A549 (cell line): ENCODE measurements at regions not wholly inside any gene's neighbourhood (a gene's known extent, or its start where the extent isn't known, plus 50 kb on each side); places are given as distances from the start of the nearest gene placed in this dataset.

Source experiments
- ATAC-seq, 2 experiments: fragments of 200-7000 bp in 1 of 2; fragments of >200 bp in 1 of 2; cut with Nextera tagmentation in 1 of 2; cut with Tn5 transposase in 1 of 2; 3 replicates each; pipeline versions ENCODE4 v1.8.0 to v1.9.1; 2018 to 2020; ENCODE audit warnings: mild to moderate bottlenecking in 1 of 2, moderate library complexity in 1 of 2
- CTCF ChIA-PET: fragments of 300-600 bp; sonication (Branson Sonifier 250); formaldehyde crosslinking; extraction: SDS; loops from one replicate; lab custom pipeline; 2021; ENCODE audit warnings: antibody characterized with exemption, inconsistent platforms; lab: Yijun Ruan, JAX
- POLR2A ChIA-PET: fragments of 350-600 bp; formaldehyde crosslinking; extraction: SDS; loops from one replicate; lab custom pipeline; 2021; ENCODE audit warnings: antibody characterized with exemption, inconsistent platforms; lab: Yijun Ruan, JAX
- DNase-seq, 2 experiments: peaks; one replicate each; pipeline versions ENCODE4 v3.0.0 to v3.0.0-alpha.2; 2011 to 2016; ENCODE audit warnings: low read depth in 1 of 2, low spot score in 1 of 2
- FAIRE-seq: peaks from 2 replicates; lab custom pipeline; 2011; peaks lifted over from hg19 to GRCh38; lab: Jason Lieb, UNC
- H3K27ac ChIP-seq, 2 experiments: fragments of >200 bp; sonication (Bioruptor Twin); formaldehyde crosslinking; 3 replicates each; pipeline ENCODE4 v1.5.1; 2016 to 2017
- H3K4me1 ChIP-seq: fragments of >200 bp; sonication (Bioruptor Twin); formaldehyde crosslinking; 3 replicates; pipeline ENCODE4 v1.6.1; 2016
- H3K4me2 ChIP-seq: fragments of >200 bp; sonication (Bioruptor Twin); formaldehyde crosslinking; 3 replicates; pipeline ENCODE4 v1.6.1; 2016
- H3K4me3 ChIP-seq: fragments of >200 bp; sonication (Bioruptor Twin); formaldehyde crosslinking; 3 replicates; pipeline ENCODE4 v1.5.1; 2016
- H3K9me3 ChIP-seq: fragments of >200 bp; sonication (Bioruptor Twin); formaldehyde crosslinking; 3 replicates; pipeline ENCODE4 v1.6.1; 2016
- BHLHE40 ChIP-seq: IDR thresholded peaks from 2 replicates; pipeline ENCODE4 v1.6.1; 2012; ENCODE audit warnings: low read depth, low read length, inconsistent platforms
- CBX8 ChIP-seq: fragments of 200-600 bp; sonication (generic); IDR thresholded peaks from 2 replicates; pipeline ENCODE4 v1.6.1; 2016
- CEBPB ChIP-seq, 2 experiments: fragments of >200 bp in 1 of 2; sonication (Bioruptor Twin) in 1 of 2; formaldehyde crosslinking in 1 of 2; IDR thresholded peaks; 2 replicates each; pipeline ENCODE4 v1.6.1; 2012 to 2016
- CHD4 ChIP-seq: fragments of 200-600 bp; sonication (generic); IDR thresholded peaks from 2 replicates; pipeline ENCODE4 v1.6.1; 2016; ENCODE audit warnings: antibody characterized with exemption, mild to moderate bottlenecking, borderline replicate concordance
- ESRRA ChIP-seq: fragments of 150-350 bp; IDR thresholded peaks from 2 replicates; pipeline ENCODE4 v1.6.1; 2014; ENCODE audit warnings: mild to moderate bottlenecking, low read length, borderline replicate concordance
- FOXS1 ChIP-seq: fragments of 250-450 bp; sonication (Bioruptor Pico); IDR thresholded peaks from 2 replicates; pipeline ENCODE4 v1.5.0; 2020; ENCODE audit warnings: mild to moderate bottlenecking, moderate library complexity
- HOXA7 ChIP-seq: fragments of 250-450 bp; sonication (Bioruptor Pico); IDR thresholded peaks from 2 replicates; pipeline ENCODE4 v1.5.0; 2020; ENCODE audit warnings: mild to moderate bottlenecking, moderate library complexity
- KDM1A ChIP-seq: fragments of 200-600 bp; sonication (generic); IDR thresholded peaks from 2 replicates; pipeline ENCODE4 v1.6.1; 2016; ENCODE audit warnings: low read depth, mild to moderate bottlenecking
- MAFK ChIP-seq: fragments of 450-650 bp; IDR thresholded peaks from 2 replicates; pipeline ENCODE4 v1.6.1; 2014; ENCODE audit not compliant: partially characterized antibody
- MYC ChIP-seq: IDR thresholded peaks from 2 replicates; pipeline ENCODE4 v1.6.1; 2012; ENCODE audit warnings: mild to moderate bottlenecking, inconsistent platforms, low read length, improper control_type of control experiment, borderline replicate concordance
- NFE2L2 ChIP-seq: fragments of 150-350 bp; conservative IDR thresholded peaks from 2 replicates; pipeline ENCODE4 v1.6.1; 2014; ENCODE audit warnings: low read length
- NPAS2 ChIP-seq: fragments of 250-450 bp; sonication (Bioruptor Pico); IDR thresholded peaks from 2 replicates; pipeline ENCODE4 v1.8.0; 2022; ENCODE audit warnings: mild to moderate bottlenecking, moderate library complexity, borderline replicate concordance
- PHF8 ChIP-seq: fragments of 200-600 bp; sonication (generic); IDR thresholded peaks from 2 replicates; pipeline ENCODE4 v1.6.1; 2016; ENCODE audit warnings: low read depth, mild to moderate bottlenecking, antibody characterized with exemption, moderate library complexity, borderline replicate concordance
- RARB ChIP-seq: fragments of 250-450 bp; sonication (Bioruptor Pico); IDR thresholded peaks from 2 replicates; pipeline ENCODE4 v1.8.0; 2021; ENCODE audit warnings: mild to moderate bottlenecking, moderate library complexity
- RCOR1 ChIP-seq: fragments of 150-350 bp; IDR thresholded peaks from 2 replicates; pipeline ENCODE4 v1.6.1; 2014; ENCODE audit warnings: antibody characterized with exemption, low read length, low read depth
- RNF2 ChIP-seq: fragments of 200-600 bp; sonication (generic); IDR thresholded peaks from 2 replicates; pipeline ENCODE4 v1.6.1; 2016; ENCODE audit warnings: low read depth, mild to moderate bottlenecking, antibody characterized with exemption, moderate library complexity, borderline replicate concordance
- SMC3 ChIP-seq: fragments of >200 bp; sonication (Bioruptor Twin); formaldehyde crosslinking; IDR thresholded peaks from 3 replicates; pipeline ENCODE4 v1.6.1; 2018; ENCODE audit warnings: inconsistent platforms
- SREBF2 ChIP-seq: fragments of 450-650 bp; IDR thresholded peaks from 2 replicates; pipeline ENCODE4 v1.6.1; 2014; ENCODE audit warnings: mild to moderate bottlenecking, moderate library complexity
- ZC3H11A ChIP-seq: fragments of 450-650 bp; IDR thresholded peaks from 2 replicates; pipeline ENCODE4 v1.6.1; 2014; ENCODE audit warnings: antibody characterized with exemption, mild to moderate bottlenecking
- ZSCAN20 ChIP-seq: fragments of 250-450 bp; sonication (Bioruptor Pico); IDR thresholded peaks from 2 replicates; pipeline ENCODE4 v1.8.0; 2022; ENCODE audit warnings: mild to moderate bottlenecking, moderate library complexity
- WGBS: methylation state at CpG from one replicate; pipeline ENCODE4 v1.1.6; 2017; ENCODE audit errors: missing lambda C conversion rate; 5-methylcytosine and 5-hydroxymethylcytosine counted together
- TF ChIP-seq, protein P1 (sequence below): fragments of 200-600 bp; sonication (generic); IDR thresholded peaks from 2 replicates; pipeline ENCODE4 v1.6.1; 2016; ENCODE audit warnings: antibody characterized with exemption, mild to moderate bottlenecking, moderate library complexity
- TF ChIP-seq, protein P2 (sequence below): IDR thresholded peaks from 2 replicates; pipeline ENCODE4 v1.6.1; 2012
- TF ChIP-seq, protein P3 (sequence below): fragments of 450-650 bp; IDR thresholded peaks from 2 replicates; pipeline ENCODE4 v1.6.1; 2014; ENCODE audit warnings: antibody characterized with exemption
- TF ChIP-seq, protein P4 (sequence below): fragments of >200 bp; sonication (Bioruptor Twin); formaldehyde crosslinking; IDR thresholded peaks from 3 replicates; pipeline ENCODE4 v1.6.1; 2016
- TF ChIP-seq, protein P5 (sequence below): fragments of >200 bp; sonication (Bioruptor Twin); formaldehyde crosslinking; IDR thresholded peaks from 2 replicates; pipeline ENCODE4 v1.6.1; 2016

DNA sequence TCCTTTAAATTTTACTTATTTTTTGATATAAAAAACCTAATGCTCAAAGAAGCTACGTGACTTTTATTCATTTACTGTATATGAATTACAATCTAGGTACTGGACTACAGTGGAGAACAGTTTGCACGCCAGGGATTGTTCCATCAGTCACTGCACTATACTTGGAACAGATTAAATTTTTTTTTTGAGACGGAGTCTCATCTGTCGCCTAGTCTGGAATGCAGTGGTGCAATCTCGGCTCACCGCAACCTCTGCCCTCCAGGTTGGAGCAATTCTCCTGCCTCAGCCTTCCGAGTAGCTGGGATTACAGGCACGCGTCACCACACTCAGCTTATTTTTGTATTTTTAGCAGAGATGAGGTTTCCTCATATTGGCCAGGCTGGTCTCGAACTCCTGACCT, 330.0 kb upstream of the SLC14A2 start:
- H3K9me3 ChIP-seq, result no peaks in the 10 kb centered on the region
- CTCF ChIA-PET, result interaction anchor here (0.6 kb wide), 1 partner anchor 58 kb away, joined by 3 read pairs; no protein-coding TSS in a partner anchor
- no peak for TF ChIP-seq SMC3
- TF ChIP-seq ZSCAN20 (CRISPR knock-in tag), result no peak
- TF ChIP-seq RNF2, result no peak
- TF ChIP-seq, protein P1, sequence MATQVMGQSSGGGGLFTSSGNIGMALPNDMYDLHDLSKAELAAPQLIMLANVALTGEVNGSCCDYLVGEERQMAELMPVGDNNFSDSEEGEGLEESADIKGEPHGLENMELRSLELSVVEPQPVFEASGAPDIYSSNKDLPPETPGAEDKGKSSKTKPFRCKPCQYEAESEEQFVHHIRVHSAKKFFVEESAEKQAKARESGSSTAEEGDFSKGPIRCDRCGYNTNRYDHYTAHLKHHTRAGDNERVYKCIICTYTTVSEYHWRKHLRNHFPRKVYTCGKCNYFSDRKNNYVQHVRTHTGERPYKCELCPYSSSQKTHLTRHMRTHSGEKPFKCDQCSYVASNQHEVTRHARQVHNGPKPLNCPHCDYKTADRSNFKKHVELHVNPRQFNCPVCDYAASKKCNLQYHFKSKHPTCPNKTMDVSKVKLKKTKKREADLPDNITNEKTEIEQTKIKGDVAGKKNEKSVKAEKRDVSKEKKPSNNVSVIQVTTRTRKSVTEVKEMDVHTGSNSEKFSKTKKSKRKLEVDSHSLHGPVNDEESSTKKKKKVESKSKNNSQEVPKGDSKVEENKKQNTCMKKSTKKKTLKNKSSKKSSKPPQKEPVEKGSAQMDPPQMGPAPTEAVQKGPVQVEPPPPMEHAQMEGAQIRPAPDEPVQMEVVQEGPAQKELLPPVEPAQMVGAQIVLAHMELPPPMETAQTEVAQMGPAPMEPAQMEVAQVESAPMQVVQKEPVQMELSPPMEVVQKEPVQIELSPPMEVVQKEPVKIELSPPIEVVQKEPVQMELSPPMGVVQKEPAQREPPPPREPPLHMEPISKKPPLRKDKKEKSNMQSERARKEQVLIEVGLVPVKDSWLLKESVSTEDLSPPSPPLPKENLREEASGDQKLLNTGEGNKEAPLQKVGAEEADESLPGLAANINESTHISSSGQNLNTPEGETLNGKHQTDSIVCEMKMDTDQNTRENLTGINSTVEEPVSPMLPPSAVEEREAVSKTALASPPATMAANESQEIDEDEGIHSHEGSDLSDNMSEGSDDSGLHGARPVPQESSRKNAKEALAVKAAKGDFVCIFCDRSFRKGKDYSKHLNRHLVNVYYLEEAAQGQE, result no peak
- no peak for TF ChIP-seq SREBF2
- no peak for TF ChIP-seq NFE2L2
- TF ChIP-seq MYC, result no peak
- TF ChIP-seq KDM1A, result no peak
- TF ChIP-seq, all 56 proteins: peak for 0
- FAIRE-seq, result no peak
- H3K4me2 ChIP-seq, result no peak overlapping the region
- no peaks in the 10 kb centered on the region for H3K4me1 ChIP-seq
- no peak overlapping the region for H3K4me3 ChIP-seq
- ATAC-seq, result no peak
- WGBS, result 53% methylated on average over 9 of the region's 10 CpGs
- no peak for DNase-seq
- POLR2A ChIA-PET, result no interaction called here
- no peak overlapping the region for H3K27ac ChIP-seq

DNA sequence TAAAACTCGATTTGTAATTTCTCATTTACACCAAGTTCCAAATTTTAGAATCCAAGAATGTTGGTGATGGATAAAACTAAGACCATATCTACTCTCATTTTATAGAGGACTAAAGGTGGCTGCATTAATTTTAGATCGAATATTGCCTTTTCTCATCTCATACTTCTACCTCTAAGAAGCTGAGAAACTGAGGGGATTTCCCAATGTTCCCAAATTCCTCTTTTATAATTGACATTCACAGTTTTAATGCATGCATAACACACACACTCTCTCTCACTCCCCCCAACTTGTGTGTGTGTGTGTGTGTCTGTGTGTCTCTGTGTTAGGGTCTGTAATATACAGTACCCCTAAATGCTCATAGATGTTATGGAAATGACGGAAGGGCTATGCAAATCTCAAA, 328.8 kb upstream of the SLC14A2 start:
- no peak overlapping the region for H3K4me2 ChIP-seq
- no peak overlapping the region for H3K4me3 ChIP-seq
- FAIRE-seq (no peak), ATAC-seq (no peak), DNase-seq (no peak)
- H3K4me1 ChIP-seq, result no peaks in the 10 kb centered on the region
- ChIA-PET POLR2A (no interaction called here), CTCF (no interaction called here)
- 9% methylated on average over 3 of the region's 3 CpGs for WGBS
- no peak for TF ChIP-seq ZC3H11A
- no peak for TF ChIP-seq FOXS1 (CRISPR knock-in tag)
- TF ChIP-seq CEBPB (IDR thresholded peaks at IDR 0.05), result no peak
- no peaks in the 10 kb centered on the region for H3K9me3 ChIP-seq
- H3K27ac ChIP-seq, result no peak overlapping the region

DNA sequence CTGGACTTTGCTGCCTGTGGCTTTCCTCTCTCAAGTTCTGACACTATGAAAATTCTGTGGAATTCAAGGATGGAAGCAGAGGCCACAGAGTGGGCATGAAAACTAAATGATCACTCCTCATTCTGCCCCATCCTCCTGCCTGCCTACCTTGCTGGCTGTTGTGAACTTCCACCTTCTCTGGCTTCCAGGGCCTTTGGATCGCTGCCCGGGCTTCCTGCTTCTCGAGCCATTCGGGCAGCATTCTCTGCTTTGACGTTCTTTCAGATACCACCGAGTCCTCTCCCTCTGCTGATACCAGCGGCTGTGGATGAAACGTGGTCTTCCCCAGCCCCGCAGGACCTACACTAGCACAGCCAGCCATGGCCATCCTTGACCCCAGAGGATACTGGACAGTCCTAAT, 327.7 kb upstream of the SLC14A2 start:
- no peaks in the 10 kb centered on the region for H3K9me3 ChIP-seq
- H3K4me3 ChIP-seq, result no peak overlapping the region
- FAIRE-seq (no peak), DNase-seq (no peak)
- H3K4me1 ChIP-seq, result no peaks in the 10 kb centered on the region
- WGBS, result 24% methylated on average over 7 of the region's 9 CpGs
- POLR2A ChIA-PET, result no interaction called here
- TF ChIP-seq ZC3H11A (no peak), CHD4 (no peak)
- TF ChIP-seq, protein P2, sequence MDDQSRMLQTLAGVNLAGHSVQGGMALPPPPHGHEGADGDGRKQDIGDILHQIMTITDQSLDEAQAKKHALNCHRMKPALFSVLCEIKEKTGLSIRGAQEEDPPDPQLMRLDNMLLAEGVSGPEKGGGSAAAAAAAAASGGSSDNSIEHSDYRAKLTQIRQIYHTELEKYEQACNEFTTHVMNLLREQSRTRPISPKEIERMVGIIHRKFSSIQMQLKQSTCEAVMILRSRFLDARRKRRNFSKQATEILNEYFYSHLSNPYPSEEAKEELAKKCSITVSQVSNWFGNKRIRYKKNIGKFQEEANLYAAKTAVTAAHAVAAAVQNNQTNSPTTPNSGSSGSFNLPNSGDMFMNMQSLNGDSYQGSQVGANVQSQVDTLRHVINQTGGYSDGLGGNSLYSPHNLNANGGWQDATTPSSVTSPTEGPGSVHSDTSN, result no peak
- TF ChIP-seq, all 56 proteins: peak for 0
- CTCF ChIA-PET, result no interaction called here
- no peak for ATAC-seq
- no peak overlapping the region for H3K4me2 ChIP-seq
- H3K27ac ChIP-seq, result no peak overlapping the region

DNA sequence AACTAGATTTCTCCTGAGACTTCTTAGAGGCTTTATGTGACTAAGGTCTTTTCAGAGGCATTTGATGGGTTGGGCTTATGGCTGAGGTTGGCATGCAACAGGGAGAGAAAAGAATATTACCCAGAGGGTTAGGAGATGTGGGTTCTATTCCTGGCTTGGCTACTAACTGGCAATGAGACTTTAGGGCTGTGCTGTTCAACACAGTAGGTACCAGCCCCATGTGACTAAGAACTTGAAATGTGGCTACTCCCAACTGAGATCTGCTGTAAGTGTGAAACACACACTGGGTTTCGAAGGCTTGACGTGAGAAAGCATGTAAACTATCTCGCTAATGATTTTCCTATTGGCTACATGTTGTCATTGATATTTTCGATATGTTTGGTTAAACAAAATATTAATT, 324.9 kb upstream of the SLC14A2 start:
- Histone ChIP-seq H3K27ac (no peak overlapping the region), H3K4me2 (no peak overlapping the region), H3K9me3 (no peaks in the 10 kb centered on the region), H3K4me3 (no peak overlapping the region), H3K4me1 (no peaks in the 10 kb centered on the region)
- CTCF ChIA-PET, result no interaction called here
- POLR2A ChIA-PET, result no interaction called here
- FAIRE-seq, result no peak
- WGBS, result 23% methylated on average over 4 of the region's 4 CpGs
- ATAC-seq, result no peak
- DNase-seq, result no peak
- no peak for TF ChIP-seq CBX8
- TF ChIP-seq RCOR1, result no peak
- TF ChIP-seq RARB (CRISPR knock-in tag), result no peak
- TF ChIP-seq, protein P3, sequence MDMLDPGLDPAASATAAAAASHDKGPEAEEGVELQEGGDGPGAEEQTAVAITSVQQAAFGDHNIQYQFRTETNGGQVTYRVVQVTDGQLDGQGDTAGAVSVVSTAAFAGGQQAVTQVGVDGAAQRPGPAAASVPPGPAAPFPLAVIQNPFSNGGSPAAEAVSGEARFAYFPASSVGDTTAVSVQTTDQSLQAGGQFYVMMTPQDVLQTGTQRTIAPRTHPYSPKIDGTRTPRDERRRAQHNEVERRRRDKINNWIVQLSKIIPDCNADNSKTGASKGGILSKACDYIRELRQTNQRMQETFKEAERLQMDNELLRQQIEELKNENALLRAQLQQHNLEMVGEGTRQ, result no peak
- TF ChIP-seq HOXA7, result no peak
- TF ChIP-seq CHD4, result no peak
- TF ChIP-seq MAFK, result no peak
- TF ChIP-seq, protein P4, sequence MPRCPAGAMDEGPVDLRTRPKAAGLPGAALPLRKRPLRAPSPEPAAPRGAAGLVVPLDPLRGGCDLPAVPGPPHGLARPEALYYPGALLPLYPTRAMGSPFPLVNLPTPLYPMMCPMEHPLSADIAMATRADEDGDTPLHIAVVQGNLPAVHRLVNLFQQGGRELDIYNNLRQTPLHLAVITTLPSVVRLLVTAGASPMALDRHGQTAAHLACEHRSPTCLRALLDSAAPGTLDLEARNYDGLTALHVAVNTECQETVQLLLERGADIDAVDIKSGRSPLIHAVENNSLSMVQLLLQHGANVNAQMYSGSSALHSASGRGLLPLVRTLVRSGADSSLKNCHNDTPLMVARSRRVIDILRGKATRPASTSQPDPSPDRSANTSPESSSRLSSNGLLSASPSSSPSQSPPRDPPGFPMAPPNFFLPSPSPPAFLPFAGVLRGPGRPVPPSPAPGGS, result no peak
- TF ChIP-seq, protein P5, sequence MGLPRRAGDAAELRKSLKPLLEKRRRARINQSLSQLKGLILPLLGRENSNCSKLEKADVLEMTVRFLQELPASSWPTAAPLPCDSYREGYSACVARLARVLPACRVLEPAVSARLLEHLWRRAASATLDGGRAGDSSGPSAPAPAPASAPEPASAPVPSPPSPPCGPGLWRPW, result no peak
- no peak for TF ChIP-seq SMC3
- no peak for TF ChIP-seq BHLHE40
- TF ChIP-seq PHF8, result no peak
- TF ChIP-seq ESRRA, result no peak
- no peak for TF ChIP-seq NPAS2
